ENCODE measurements at regions not wholly inside any gene's neighbourhood (a gene's known extent, or its start where the extent isn't known, plus 50 kb on each side); places are given as distances from the start of the nearest gene placed in this dataset.

DNA sequence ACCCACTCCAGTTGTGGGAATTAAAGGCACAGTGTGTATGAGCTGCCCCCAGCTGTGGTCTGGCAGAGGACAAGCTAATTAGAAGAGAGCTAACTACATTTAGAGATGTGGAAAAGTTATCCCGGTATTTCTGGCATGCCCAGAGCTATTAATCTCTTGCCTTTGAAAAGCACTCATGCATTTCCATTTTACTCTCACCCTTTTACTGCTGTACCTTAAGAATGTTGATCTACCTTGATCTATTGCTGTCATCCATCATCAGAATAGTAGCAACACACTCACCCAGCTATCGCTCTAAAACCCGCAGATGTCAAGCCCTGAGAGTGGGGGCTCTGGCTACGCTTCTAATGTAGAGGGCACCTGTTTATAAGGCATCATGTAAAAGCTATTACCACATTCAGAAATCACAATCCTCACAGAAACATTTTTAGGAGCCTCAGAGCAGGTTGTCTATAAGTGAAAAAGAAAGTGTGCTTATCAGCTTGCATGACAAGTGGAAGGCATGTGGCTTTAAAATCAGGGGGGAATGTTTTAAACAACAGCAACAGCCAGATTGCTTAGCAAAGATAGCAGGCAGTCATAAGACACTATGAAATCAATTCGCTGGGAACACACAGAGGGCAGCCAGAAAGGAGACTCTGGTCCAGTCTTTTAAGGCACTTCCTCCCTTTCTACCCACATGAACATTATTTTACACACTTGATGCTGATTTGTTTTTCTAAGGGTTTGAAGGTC is 224.2 kb upstream of the IRS2 start:
- H3K4me3 ChIP-seq (ENCODE audit: low read depth, low read length): no peak overlapping the region
- TF ChIP-seq CTCF (IDR thresholded peaks at IDR 0.05; ENCODE audit: low read depth, low read length): no peak

GRCh38 chr13:110008816-110009215 is 222.4 kb upstream of the IRS2 start:
- TF ChIP-seq CTCF (IDR thresholded peaks at IDR 0.05; ENCODE audit: low read depth, low read length): no peak
- H3K4me3 ChIP-seq (ENCODE audit: low read depth, low read length): no peak overlapping the region

- no peak for TF ChIP-seq CTCF (IDR thresholded peaks at IDR 0.05; ENCODE audit: low read depth, low read length)
- no peak overlapping the region for H3K4me3 ChIP-seq (ENCODE audit: low read depth, low read length)
Observed at GRCh38 chr13:110006304-110006703, 219.9 kb upstream of the IRS2 start.

DNA sequence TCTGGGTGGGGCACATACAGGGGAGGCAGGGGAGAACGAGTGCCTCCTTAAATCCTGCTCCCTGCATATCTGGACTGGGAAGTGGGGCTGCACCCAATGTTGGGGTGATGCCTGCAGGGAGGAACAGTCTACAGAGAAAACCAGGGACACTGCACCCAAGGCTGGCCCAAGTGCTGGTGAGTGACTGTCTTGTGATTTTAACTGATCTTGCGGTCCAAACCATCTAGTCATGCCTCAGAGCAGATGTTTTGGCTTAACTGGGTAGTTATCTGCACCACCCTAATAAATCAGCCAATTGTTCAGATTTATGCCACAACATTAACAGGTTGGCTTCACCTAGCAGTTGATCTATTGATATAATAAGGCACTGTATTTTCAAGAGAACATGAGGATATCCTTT is 219.2 kb upstream of the IRS2 start:
- no peak for TF ChIP-seq CTCF (IDR thresholded peaks at IDR 0.05; ENCODE audit: low read depth, low read length)
- H3K4me3 ChIP-seq (ENCODE audit: low read depth, low read length): no peak overlapping the region

GRCh38 chr13:110004814-110005213 is 218.4 kb upstream of the IRS2 start:
- TF ChIP-seq CTCF (IDR thresholded peaks at IDR 0.05; ENCODE audit: low read depth, low read length): no peak
- no peak overlapping the region for H3K4me3 ChIP-seq (ENCODE audit: low read depth, low read length)

DNA sequence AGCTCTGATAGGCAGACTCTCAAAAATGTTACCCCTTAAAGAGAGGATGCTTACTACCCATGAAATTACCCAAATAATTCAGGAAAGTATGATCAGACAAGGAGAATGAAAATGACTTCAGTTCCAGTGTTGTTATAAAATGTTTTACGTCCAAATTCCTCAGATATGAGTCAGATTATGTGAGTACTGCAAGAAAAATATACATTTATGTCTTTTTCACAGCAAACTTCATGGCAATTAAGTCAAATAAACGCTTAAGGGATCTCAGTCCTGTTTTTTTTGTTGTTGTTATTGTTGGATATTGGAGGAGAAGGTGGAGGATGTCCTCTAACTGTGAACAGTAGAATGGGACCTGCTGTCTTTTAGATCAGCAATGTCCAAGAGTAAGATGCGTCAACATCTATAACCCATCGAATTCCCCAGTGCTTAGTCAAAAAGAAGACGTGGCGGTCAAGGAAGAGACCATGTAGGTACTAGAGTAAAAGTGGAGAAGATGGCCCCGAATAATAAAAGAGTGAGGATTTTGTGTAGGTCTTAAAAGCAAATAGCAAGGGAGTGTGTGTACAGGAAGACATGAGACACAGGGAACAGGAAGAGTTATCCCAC is 215.4 kb upstream of the IRS2 start:
- H3K4me3 ChIP-seq (ENCODE audit: low read depth, low read length): no peak overlapping the region

More for the DNA sequence above, 215.4 kb upstream of the IRS2 start:
- TF ChIP-seq CTCF (IDR thresholded peaks at IDR 0.05; ENCODE audit: low read depth, low read length): no peak
